ENCODE measurements at regions not wholly inside any gene's neighbourhood (a gene's known extent, or its start where the extent isn't known, plus 50 kb on each side); places are given as distances from the start of the nearest gene placed in this dataset.

DNA sequence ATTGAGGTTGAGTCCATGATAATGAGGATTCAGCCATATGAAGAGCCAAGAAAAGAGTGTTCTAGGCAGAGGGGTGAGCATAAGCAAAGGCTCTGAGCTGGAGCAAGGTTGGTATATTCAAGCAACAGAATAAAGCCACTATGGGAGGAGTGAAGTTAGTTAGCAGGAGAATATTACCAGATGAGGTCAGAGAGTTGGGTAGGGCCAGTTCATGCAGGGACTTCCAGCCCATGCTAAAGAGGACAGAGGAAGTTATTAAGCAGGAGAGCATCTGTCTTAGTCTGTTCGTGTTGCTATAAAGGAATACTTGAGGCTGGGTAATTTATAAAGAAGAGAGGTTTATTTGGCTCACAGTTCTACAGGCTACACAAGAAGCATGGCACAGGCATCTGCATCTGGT, 57.1 kb upstream of the ATG10 start:
- Histone ChIP-seq H3K27ac (no peak overlapping the region), H3K36me3 (no peaks in the 10 kb centered on the region), H3K27me3 (replicated peaks; ENCODE audit: insufficient read depth) (no peaks in the 10 kb centered on the region), H3K4me3 (no peak overlapping the region), H3K9me3 (no peaks in the 10 kb centered on the region), H3K4me1 (ENCODE audit: control insufficient read depth in 1 of 2, low read depth in 2 of 2) (no peaks in the 10 kb centered on the region)
- no peak for DNase-seq (ENCODE audit: low spot score)
- no peak for ATAC-seq (ENCODE audit: insufficient number of reproducible peaks, low FRiP score, low read depth)
- TF ChIP-seq, protein P1, sequence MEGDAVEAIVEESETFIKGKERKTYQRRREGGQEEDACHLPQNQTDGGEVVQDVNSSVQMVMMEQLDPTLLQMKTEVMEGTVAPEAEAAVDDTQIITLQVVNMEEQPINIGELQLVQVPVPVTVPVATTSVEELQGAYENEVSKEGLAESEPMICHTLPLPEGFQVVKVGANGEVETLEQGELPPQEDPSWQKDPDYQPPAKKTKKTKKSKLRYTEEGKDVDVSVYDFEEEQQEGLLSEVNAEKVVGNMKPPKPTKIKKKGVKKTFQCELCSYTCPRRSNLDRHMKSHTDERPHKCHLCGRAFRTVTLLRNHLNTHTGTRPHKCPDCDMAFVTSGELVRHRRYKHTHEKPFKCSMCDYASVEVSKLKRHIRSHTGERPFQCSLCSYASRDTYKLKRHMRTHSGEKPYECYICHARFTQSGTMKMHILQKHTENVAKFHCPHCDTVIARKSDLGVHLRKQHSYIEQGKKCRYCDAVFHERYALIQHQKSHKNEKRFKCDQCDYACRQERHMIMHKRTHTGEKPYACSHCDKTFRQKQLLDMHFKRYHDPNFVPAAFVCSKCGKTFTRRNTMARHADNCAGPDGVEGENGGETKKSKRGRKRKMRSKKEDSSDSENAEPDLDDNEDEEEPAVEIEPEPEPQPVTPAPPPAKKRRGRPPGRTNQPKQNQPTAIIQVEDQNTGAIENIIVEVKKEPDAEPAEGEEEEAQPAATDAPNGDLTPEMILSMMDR (IDR thresholded peaks at IDR 0.05) = no peak

DNA sequence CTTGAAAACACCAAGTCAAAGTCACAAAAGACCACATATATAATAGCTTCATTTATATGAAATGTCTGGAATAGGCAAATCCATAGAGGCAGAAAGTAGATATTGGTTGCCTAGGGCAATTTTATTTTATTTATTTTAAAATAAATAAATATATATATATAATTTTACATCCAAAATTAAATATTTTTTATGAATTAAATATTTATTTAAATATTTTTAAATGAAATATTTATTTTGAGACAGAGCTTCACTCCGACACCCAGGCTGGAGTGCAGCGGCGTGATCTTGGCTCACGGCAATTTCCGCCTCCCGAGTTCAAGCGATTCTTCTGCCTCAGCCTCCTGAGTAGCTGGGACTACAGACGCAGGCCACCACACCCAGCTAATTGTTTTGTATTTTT, 58.9 kb upstream of the ATG10 start:
- H3K4me3 ChIP-seq = no peak overlapping the region
- DNase-seq (ENCODE audit: low spot score) = no peak
- peaks cover 0 to 7% of the 10 kb centered on the region in 2 donors for H3K4me1 ChIP-seq (ENCODE audit: control insufficient read depth in 1 of 2, low read depth in 2 of 2)
- TF ChIP-seq, protein P1 (IDR thresholded peaks at IDR 0.05) = no peak
- no peak overlapping the region for H3K27ac ChIP-seq
- no peaks in the 10 kb centered on the region for H3K27me3 ChIP-seq (replicated peaks; ENCODE audit: insufficient read depth)
- no peak for ATAC-seq (ENCODE audit: insufficient number of reproducible peaks, low FRiP score, low read depth)
- H3K9me3 ChIP-seq = no peaks in the 10 kb centered on the region
- no peaks in the 10 kb centered on the region for H3K36me3 ChIP-seq

DNA sequence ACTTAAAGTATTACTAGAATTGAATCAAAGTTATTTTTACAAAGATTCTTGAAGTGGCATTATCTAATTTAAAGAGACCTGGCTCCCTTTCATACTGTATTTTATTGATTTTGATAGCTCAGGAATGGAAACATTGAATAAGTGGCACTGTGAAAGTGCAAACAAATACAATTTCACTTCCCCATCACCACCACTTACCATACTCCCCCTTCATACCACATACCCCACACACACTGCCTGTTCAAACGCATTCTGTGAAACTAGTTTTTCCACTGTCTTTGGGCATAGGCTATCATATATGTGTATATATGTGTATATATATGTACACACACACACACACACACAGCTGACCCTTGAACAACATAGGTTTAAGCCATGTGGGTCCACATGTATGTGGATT, 62.1 kb upstream of the ATG10 start:
- no peak for DNase-seq (ENCODE audit: low spot score)
- TF ChIP-seq, protein P1 (IDR thresholded peaks at IDR 0.05) = no peak
- no peak for ATAC-seq (ENCODE audit: insufficient number of reproducible peaks, low FRiP score, low read depth)
- Histone ChIP-seq H3K4me3 (no peak overlapping the region), H3K27ac (no peak overlapping the region), H3K4me1 (ENCODE audit: control insufficient read depth in 1 of 2, low read depth in 2 of 2) (peaks cover 0 to 14% of the 10 kb centered on the region in 2 donors), H3K36me3 (no peaks in the 10 kb centered on the region), H3K27me3 (replicated peaks; ENCODE audit: insufficient read depth) (no peaks in the 10 kb centered on the region), H3K9me3 (no peaks in the 10 kb centered on the region)

DNA sequence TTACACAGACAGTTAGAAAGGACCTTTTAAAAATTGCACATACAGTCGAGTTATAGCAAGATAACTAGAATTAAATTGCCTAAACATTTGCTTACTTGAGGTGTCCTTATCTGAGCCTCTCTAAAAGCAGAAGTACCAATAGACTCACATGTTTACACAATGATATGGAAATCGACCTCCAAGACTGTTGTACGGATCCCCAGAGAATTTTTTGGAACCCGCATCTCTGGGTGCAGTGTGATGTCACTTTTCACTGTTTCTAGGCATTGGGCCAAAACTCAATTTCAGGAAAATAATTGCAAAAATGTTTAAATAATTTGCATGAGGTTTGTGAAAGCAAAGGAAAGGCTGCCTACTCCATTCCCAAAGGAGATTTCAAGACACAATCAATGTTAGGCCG, 63.1 kb upstream of the ATG10 start:
- Histone ChIP-seq H3K27ac (no peak overlapping the region), H3K36me3 (no peaks in the 10 kb centered on the region)

DNA sequence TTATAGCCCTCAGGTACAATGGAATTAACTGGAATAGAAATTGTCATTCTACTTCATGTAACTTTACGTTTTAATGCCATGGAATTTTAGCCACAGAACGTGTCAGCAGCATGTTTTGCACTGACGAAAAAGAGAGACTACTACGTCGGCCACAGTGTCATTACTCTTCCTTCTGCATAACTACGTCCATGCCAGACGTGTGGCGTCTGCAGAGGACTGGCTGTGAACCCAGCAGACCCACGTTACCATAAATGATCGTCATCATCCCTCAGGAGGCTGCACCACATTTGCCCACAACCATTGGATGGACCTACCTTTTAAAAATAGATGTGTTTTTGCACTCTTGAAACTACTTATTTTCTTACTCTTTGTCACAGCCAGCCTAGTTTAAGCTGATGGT, 63.8 kb upstream of the ATG10 start:
- no peaks in the 10 kb centered on the region for H3K9me3 ChIP-seq
- no peak overlapping the region for H3K4me3 ChIP-seq
- ATAC-seq (ENCODE audit: insufficient number of reproducible peaks, low FRiP score, low read depth) (no peak), DNase-seq (ENCODE audit: low spot score) (no peak)
- no peaks in the 10 kb centered on the region for H3K36me3 ChIP-seq
- H3K4me1 ChIP-seq (ENCODE audit: control insufficient read depth in 1 of 2, low read depth in 2 of 2) = peaks cover 0 to 14% of the 10 kb centered on the region in 2 donors
- no peak overlapping the region for H3K27ac ChIP-seq
- TF ChIP-seq, protein P1 (IDR thresholded peaks at IDR 0.05) = no peak
- H3K27me3 ChIP-seq (replicated peaks; ENCODE audit: insufficient read depth) = no peaks in the 10 kb centered on the region

More for the DNA sequence above, 63.1 kb upstream of the ATG10 start:
- TF ChIP-seq, protein P1 (IDR thresholded peaks at IDR 0.05) = no peak
- DNase-seq (ENCODE audit: low spot score) (no peak), ATAC-seq (ENCODE audit: insufficient number of reproducible peaks, low FRiP score, low read depth) (no peak)
- Histone ChIP-seq H3K27me3 (replicated peaks; ENCODE audit: insufficient read depth) (no peaks in the 10 kb centered on the region), H3K4me3 (no peak overlapping the region), H3K4me1 (ENCODE audit: control insufficient read depth in 1 of 2, low read depth in 2 of 2) (peaks cover 0 to 14% of the 10 kb centered on the region in 2 donors), H3K9me3 (no peaks in the 10 kb centered on the region)
